NCI-H2196 (cell line): ENCODE measurements at regions not wholly inside any gene's neighbourhood (a gene's known extent, or its start where the extent isn't known, plus 50 kb on each side); places are given as distances from the start of the nearest gene placed in this dataset.
"Not testable (repeated sequence)": the region's sequence is repeated elsewhere in the genome, so short reads cannot be mapped to it uniquely, and the experiment has no call there.

Experiments
- DNase-seq: peaks from one replicate; lab custom pipeline; 2025; ENCODE audit not compliant: unreplicated experiment; lab: John Stamatoyannopoulos, UW

- not testable (repeated sequence) for DNase-seq
These were observed 211.5 kb downstream of the BANP start for GRCh38 chr16:88162778-88163177.

GRCh38 chr16:88164196-88165039, 213.2 kb downstream of the BANP start:
- not testable (repeated sequence) for DNase-seq

GRCh38 chr16:88165040-88165544, 213.9 kb downstream of the BANP start:
- DNase-seq: not testable (repeated sequence)

GRCh38 chr16:88165683-88166082, 214.4 kb downstream of the BANP start:
- DNase-seq: not testable (repeated sequence)

GRCh38 chr16:88166209-88166773, 215.1 kb downstream of the BANP start:
- DNase-seq: not testable (repeated sequence)

GRCh38 chr16:88167798-88168556, 214.8 kb upstream of the ZNF469 start:
- not testable (repeated sequence) for DNase-seq

- DNase-seq: peak; percentile 8
These were observed 214.2 kb upstream of the ZNF469 start for GRCh38 chr16:88168557-88168949.

GRCh38 chr16:88169136-88169830, 213.5 kb upstream of the ZNF469 start:
- not testable (repeated sequence) for DNase-seq

- DNase-seq: not testable (repeated sequence)
These were observed 213.0 kb upstream of the ZNF469 start for GRCh38 chr16:88169831-88170165.

- no peak for DNase-seq
These were observed 212.2 kb upstream of the ZNF469 start for GRCh38 chr16:88170528-88170991.

- not testable (repeated sequence) for DNase-seq
These were observed 211.6 kb upstream of the ZNF469 start for GRCh38 chr16:88171126-88171525.

GRCh38 chr16:88176184-88176583, 206.6 kb upstream of the ZNF469 start:
- not testable (repeated sequence) for DNase-seq

- not testable (repeated sequence) for DNase-seq
These were observed 206.1 kb upstream of the ZNF469 start for GRCh38 chr16:88176591-88177180.

GRCh38 chr16:88178251-88178650, 204.5 kb upstream of the ZNF469 start:
- not testable (repeated sequence) for DNase-seq

GRCh38 chr16:88178896-88179295, 203.9 kb upstream of the ZNF469 start:
- DNase-seq: not testable (repeated sequence)

GRCh38 chr16:88182967-88183881, 199.5 kb upstream of the ZNF469 start:
- not testable (repeated sequence) for DNase-seq

- DNase-seq: not testable (repeated sequence)
These were observed 198.7 kb upstream of the ZNF469 start for GRCh38 chr16:88184053-88184452.

- not testable (repeated sequence) for DNase-seq
These were observed 198.0 kb upstream of the ZNF469 start for GRCh38 chr16:88184566-88185355.
